Thyroid gland (tissue), 4 donors: ENCODE measurements at regions not wholly inside any gene's neighbourhood (a gene's known extent, or its start where the extent isn't known, plus 50 kb on each side); places are given as distances from the start of the nearest gene placed in this dataset.

ENCODE experiments used
- POLR2A ChIP-seq, 2 donors: fragments of 450-650 bp; IDR thresholded peaks; one replicate each; pipeline ENCODE4 v1.6.1; 2017; ENCODE audit warnings: antibody characterized with exemption in 2 of 2, mild to moderate bottlenecking in 2 of 2, moderate library complexity in 1 of 2
- TF ChIP-seq, protein P1 (sequence below), 6 experiments: fragments of 200-600 bp in 3 of 6; fragments of 450-650 bp in 3 of 6; sonication (generic) in 3 of 6; IDR thresholded peaks; one replicate each; pipeline ENCODE4 v1.5.1; 2016 to 2019; ENCODE audit warnings: antibody characterized with exemption in 6 of 6, mild to moderate bottlenecking in 2 of 6, inconsistent platforms in 1 of 6, moderate library complexity in 1 of 6

DNA sequence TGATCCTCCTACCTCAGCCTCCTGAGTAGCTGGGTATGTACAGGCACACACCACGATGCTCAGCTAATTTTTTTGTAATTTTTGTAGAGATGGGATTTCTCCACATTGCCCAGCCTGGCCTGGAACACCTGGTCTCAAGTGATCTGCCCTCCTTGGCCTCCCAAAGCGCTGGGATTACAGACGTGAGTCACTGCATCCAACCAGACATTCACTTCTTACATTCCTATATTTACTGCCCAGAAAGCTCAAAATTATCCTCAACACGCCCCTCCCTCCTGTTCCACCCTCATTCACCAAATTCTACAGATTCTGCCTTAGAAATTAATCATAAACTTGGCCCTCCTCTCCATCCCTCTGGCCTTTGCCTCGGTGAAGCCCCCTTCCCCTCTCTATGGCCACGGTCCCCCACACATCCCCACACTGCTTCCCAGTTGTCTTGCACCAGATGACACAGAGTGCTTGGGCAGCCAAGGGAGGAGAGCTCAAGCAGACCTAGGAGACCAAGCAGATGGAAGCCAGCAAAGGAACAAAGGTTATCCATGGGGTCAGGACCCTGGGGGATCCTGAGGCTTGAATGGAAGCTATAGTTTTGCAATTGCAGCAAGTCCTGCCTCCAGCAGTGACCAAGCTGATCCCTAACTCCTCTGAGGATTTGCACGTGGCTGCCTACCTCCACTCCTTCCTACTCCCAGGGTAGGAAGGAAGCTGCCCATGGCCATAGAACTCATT, 213.2 kb upstream of the FOXN3 start:
- TF ChIP-seq POLR2A (IDR thresholded peaks at IDR 0.05), result no peak
- TF ChIP-seq, protein P1, sequence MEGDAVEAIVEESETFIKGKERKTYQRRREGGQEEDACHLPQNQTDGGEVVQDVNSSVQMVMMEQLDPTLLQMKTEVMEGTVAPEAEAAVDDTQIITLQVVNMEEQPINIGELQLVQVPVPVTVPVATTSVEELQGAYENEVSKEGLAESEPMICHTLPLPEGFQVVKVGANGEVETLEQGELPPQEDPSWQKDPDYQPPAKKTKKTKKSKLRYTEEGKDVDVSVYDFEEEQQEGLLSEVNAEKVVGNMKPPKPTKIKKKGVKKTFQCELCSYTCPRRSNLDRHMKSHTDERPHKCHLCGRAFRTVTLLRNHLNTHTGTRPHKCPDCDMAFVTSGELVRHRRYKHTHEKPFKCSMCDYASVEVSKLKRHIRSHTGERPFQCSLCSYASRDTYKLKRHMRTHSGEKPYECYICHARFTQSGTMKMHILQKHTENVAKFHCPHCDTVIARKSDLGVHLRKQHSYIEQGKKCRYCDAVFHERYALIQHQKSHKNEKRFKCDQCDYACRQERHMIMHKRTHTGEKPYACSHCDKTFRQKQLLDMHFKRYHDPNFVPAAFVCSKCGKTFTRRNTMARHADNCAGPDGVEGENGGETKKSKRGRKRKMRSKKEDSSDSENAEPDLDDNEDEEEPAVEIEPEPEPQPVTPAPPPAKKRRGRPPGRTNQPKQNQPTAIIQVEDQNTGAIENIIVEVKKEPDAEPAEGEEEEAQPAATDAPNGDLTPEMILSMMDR (IDR thresholded peaks at IDR 0.05), result no peak
